HG03196 (cell line): ENCODE measurements at regions not wholly inside any gene's neighbourhood (a gene's known extent, or its start where the extent isn't known, plus 50 kb on each side); places are given as distances from the start of the nearest gene placed in this dataset.

ENCODE experiments used
- ATAC-seq: cut with Tn5 transposase; IDR thresholded peaks from one replicate; pipeline ENCODE4 v1.9.1; 2021; ENCODE audit not compliant: unreplicated experiment

DNA sequence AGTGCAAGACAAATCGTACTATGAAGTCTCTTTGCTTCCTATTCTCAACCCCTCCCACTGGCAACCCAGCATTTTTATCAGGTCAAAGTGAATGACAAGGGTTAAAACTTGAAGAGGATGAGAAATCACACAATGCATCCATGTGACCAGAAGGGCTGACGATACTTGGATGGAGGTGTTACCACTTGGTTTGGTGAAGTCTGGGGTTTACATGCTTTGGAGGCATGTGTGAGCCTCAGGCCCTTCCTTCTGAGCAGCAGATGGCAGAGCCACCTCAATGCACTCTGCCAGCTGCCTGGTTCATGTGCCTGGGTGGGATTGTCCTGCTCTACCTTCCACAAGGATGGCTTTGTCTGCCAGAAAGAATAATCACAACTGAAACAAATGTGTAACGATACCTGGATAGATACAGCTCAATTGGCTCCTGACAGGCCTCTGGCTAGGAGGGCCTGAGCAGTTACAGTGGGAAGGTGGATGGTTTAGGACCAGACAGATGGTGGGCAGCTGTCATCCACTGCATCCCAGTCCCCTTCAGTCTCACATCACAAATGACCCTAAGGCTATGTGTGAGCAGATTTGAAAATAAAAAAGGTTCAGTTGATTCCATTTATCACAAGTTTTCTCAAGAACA lies 51.5 kb upstream of the CNIH3 start:
- ATAC-seq, result no peak

DNA sequence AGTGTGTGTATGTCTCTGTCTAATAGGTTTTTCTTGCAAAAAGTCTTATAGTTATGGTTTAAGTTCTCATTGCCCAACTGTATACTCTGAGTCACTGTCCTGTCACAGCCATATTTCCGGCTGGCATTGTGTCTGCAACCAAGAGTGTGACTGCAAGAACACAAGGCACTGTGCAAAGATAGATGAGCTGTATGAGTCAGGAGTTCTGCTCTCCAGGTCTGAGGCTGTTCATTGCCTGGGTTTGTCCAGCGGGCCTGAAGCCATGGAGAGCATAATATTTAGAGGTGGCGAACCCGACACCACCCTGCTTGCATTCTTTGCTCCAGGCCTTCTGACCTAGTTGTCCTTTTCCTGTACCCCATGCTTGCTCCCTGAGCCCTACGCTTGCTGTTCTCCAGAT lies 50.9 kb upstream of the CNIH3 start:
- no peak for ATAC-seq

- no peak for ATAC-seq
These were observed 50.3 kb upstream of the CNIH3 start for GRCh38 chr1:224565611-224566406.
